IMR-90 (cell line): ENCODE measurements at regions not wholly inside any gene's neighbourhood (a gene's known extent, or its start where the extent isn't known, plus 50 kb on each side); places are given as distances from the start of the nearest gene placed in this dataset.

Experiments
- ATAC-seq: fragments of 200-7000 bp; cut with Tn5 transposase; 2 replicates; pipeline ENCODE4 v1.9.1; 2020; ENCODE audit warnings: low read depth, mild to moderate bottlenecking, moderate library complexity
- BruUV-seq: library from RNA; stranded (reverse); fragments of 400-500 nt; replicated peaks from 2 replicates; lab custom pipeline; 2021; lab: Mats Ljungman, UMichigan
- CTCF ChIA-PET: fragments of 300-600 bp; formaldehyde crosslinking; extraction: SDS; loops from one replicate; lab custom pipeline; 2021; ENCODE audit warnings: antibody characterized with exemption; lab: Yijun Ruan, JAX
- POLR2A ChIA-PET: fragments of 300-600 bp; sonication (Branson Sonifier 250); formaldehyde crosslinking; loops from one replicate; lab custom pipeline; 2022; ENCODE audit warnings: antibody characterized with exemption; ENCODE audit not compliant: unreplicated experiment; lab: Charles Lee
- DNase-seq: peaks from one replicate; pipeline ENCODE4 v3.0.0; 2013
- H2AFZ ChIP-seq: replicated peaks from 2 replicates; pipeline ENCODE3; 2013; ENCODE audit warnings: low read length, mild to moderate bottlenecking; ENCODE audit not compliant: poor library complexity
- H2AK5ac ChIP-seq: 2 replicates; pipeline ENCODE4 v1.6.1; 2013; ENCODE audit warnings: low read depth, low read length, inconsistent platforms
- H2AK9ac ChIP-seq: replicated peaks from 2 replicates; pipeline ENCODE3; 2013; ENCODE audit warnings: mild to moderate bottlenecking, low read depth, low read length, moderate library complexity; ENCODE audit not compliant: poor library complexity
- H2BK120ac ChIP-seq: 2 replicates; pipeline ENCODE4 v1.6.1; 2013; ENCODE audit warnings: low read depth, low read length, inconsistent platforms
- H2BK15ac ChIP-seq: 3 replicates; pipeline ENCODE4 v1.6.1; 2013; ENCODE audit warnings: low read depth, low read length, inconsistent platforms
- H2BK20ac ChIP-seq: 2 replicates; pipeline ENCODE4 v1.6.1; 2013; ENCODE audit warnings: low read depth, mild to moderate bottlenecking, inconsistent platforms, low read length, moderate library complexity
- H2BK5ac ChIP-seq: 2 replicates; pipeline ENCODE4 v1.6.1; 2013; ENCODE audit warnings: mild to moderate bottlenecking, low read depth, low read length, inconsistent platforms; ENCODE audit not compliant: poor library complexity, severe bottlenecking
- H3K14ac ChIP-seq: replicated peaks from 2 replicates; pipeline ENCODE4 v1.6.1; 2013; ENCODE audit warnings: low read depth, low read length, inconsistent platforms
- H3K18ac ChIP-seq: 2 replicates; pipeline ENCODE4 v1.6.1; 2013; ENCODE audit warnings: low read depth, low read length, control low read depth
- H3K23ac ChIP-seq: 2 replicates; pipeline ENCODE4 v1.6.1; 2013; ENCODE audit warnings: low read depth, low read length, inconsistent platforms
- H3K27ac ChIP-seq: 2 replicates; pipeline ENCODE4 v1.5.1; 2013; ENCODE audit warnings: mild to moderate bottlenecking, control low read depth, low read length; ENCODE audit not compliant: insufficient read depth
- H3K27me3 ChIP-seq: 2 replicates; pipeline ENCODE4 v1.6.1; 2013; ENCODE audit warnings: low read length; ENCODE audit not compliant: control insufficient read depth, insufficient read depth
- H3K36me3 ChIP-seq: 2 replicates; pipeline ENCODE4 v1.6.1; 2013; ENCODE audit warnings: low read length, mixed read lengths; ENCODE audit not compliant: control insufficient read depth, insufficient read depth
- H3K4ac ChIP-seq: 2 replicates; pipeline ENCODE4 v1.6.1; 2013; ENCODE audit warnings: low read depth, low read length, inconsistent platforms
- H3K4me1 ChIP-seq: 2 replicates; pipeline ENCODE4 v1.6.1; 2013; ENCODE audit warnings: low read length, mixed read lengths; ENCODE audit not compliant: control insufficient read depth, insufficient read depth
- H3K4me2 ChIP-seq: 2 replicates; pipeline ENCODE4 v1.6.1; 2013; ENCODE audit warnings: low read depth, mild to moderate bottlenecking, control low read depth, low read length, moderate library complexity
- H3K4me3 ChIP-seq: 2 replicates; pipeline ENCODE4 v1.5.1; 2013; ENCODE audit warnings: low read depth, mild to moderate bottlenecking, control low read depth, low read length, moderate library complexity; ENCODE audit not compliant: insufficient read depth
- H3K56ac ChIP-seq: 2 replicates; pipeline ENCODE4 v1.6.1; 2013; ENCODE audit warnings: low read length, inconsistent platforms; ENCODE audit not compliant: insufficient read depth; ENCODE audit errors: extremely low read depth
- H3K79me1 ChIP-seq, 2 experiments: 2 replicates each; pipeline ENCODE4 v1.6.1; 2013; ENCODE audit warnings: low read length in 2 of 2, inconsistent platforms in 1 of 2, low read depth in 1 of 2
- H3K9ac ChIP-seq: 2 replicates; pipeline ENCODE4 v1.6.1; 2013; ENCODE audit warnings: low read depth, low read length, control low read depth
- H3K9me1 ChIP-seq: 2 replicates; pipeline ENCODE4 v1.6.1; 2013; ENCODE audit warnings: low read length, inconsistent platforms; ENCODE audit not compliant: insufficient read depth
- H3K9me3 ChIP-seq: 2 replicates; pipeline ENCODE4 v1.6.1; 2013; ENCODE audit warnings: low read length; ENCODE audit not compliant: control insufficient read depth, insufficient read depth
- H4K20me1 ChIP-seq: 2 replicates; pipeline ENCODE4 v1.6.1; 2013; ENCODE audit warnings: low read length, inconsistent platforms; ENCODE audit not compliant: insufficient read depth
- H4K5ac ChIP-seq: 2 replicates; pipeline ENCODE4 v1.6.1; 2013; ENCODE audit warnings: mild to moderate bottlenecking, low read depth, low read length, control low read depth
- H4K8ac ChIP-seq, 2 experiments: 2 replicates each; pipeline ENCODE4 v1.6.1; 2013; ENCODE audit warnings: low read depth in 2 of 2, low read length in 2 of 2, control low read depth in 1 of 2, inconsistent platforms in 1 of 2
- H4K91ac ChIP-seq: 2 replicates; pipeline ENCODE4 v1.6.1; 2013; ENCODE audit warnings: low read depth, low read length, inconsistent platforms; ENCODE audit not compliant: insufficient read depth
- BHLHE40 ChIP-seq: fragments of 150-350 bp; IDR thresholded peaks from 2 replicates; pipeline ENCODE4 v1.6.1; 2016; ENCODE audit warnings: mild to moderate bottlenecking, low read depth, low read length
- CEBPB ChIP-seq: IDR thresholded peaks from 2 replicates; pipeline ENCODE4 v1.6.1; 2012; ENCODE audit warnings: low read depth, low read length, improper control_type of control experiment
- CHD1 ChIP-seq: IDR thresholded peaks from 2 replicates; pipeline ENCODE4 v1.6.1; 2012; ENCODE audit warnings: low read depth, low read length, improper control_type of control experiment
- CTCF ChIP-seq: conservative IDR thresholded peaks from 2 replicates; pipeline ENCODE4 v1.5.1; 2012; ENCODE audit warnings: mild to moderate bottlenecking, low read depth, low read length, improper control_type of control experiment
- FOS ChIP-seq: fragments of 150-350 bp; IDR thresholded peaks from 2 replicates; pipeline ENCODE4 v1.6.1; 2016; ENCODE audit warnings: low read depth, low read length
- MAZ ChIP-seq: IDR thresholded peaks from 2 replicates; pipeline ENCODE4 v1.6.1; 2012; ENCODE audit warnings: low read depth, mild to moderate bottlenecking, low read length, improper control_type of control experiment, moderate library complexity, borderline replicate concordance
- POLR2A ChIP-seq: IDR thresholded peaks from 2 replicates; pipeline ENCODE4 v1.6.1; 2012; ENCODE audit warnings: mild to moderate bottlenecking, low read depth, low read length
- RAD21 ChIP-seq: IDR thresholded peaks from 2 replicates; pipeline ENCODE4 v1.6.1; 2012; ENCODE audit warnings: low read length, improper control_type of control experiment
- RCOR1 ChIP-seq: IDR thresholded peaks from 2 replicates; pipeline ENCODE4 v1.6.1; 2012; ENCODE audit warnings: mild to moderate bottlenecking, low read length, improper control_type of control experiment; ENCODE audit not compliant: insufficient replicate concordance
- USF2 ChIP-seq: fragments of 150-350 bp; IDR thresholded peaks from 2 replicates; pipeline ENCODE4 v1.6.1; 2017; ENCODE audit warnings: mild to moderate bottlenecking, antibody characterized with exemption, low read length, low read depth
- WGBS, 2 experiments: methylation state at CpG; one replicate each; pipeline versions ENCODE4 v1.1.5 to v1.1.7; 2013; ENCODE audit warnings: missing lambda C conversion rate in 2 of 2; ENCODE audit not compliant: insufficient read length in 1 of 2; ENCODE audit errors: extremely low coverage in 2 of 2; 5-methylcytosine and 5-hydroxymethylcytosine counted together
- dilution Hi-C: fragments of 300-500 bp; cut with HindIII; formaldehyde crosslinking; loops from one replicate; pipeline ENCODE4 v1.14.3; 2018; ENCODE audit warnings: low sequenced_read_pairs; ENCODE audit not compliant: unreplicated experiment
- in situ Hi-C: fragments of 300-500 bp; cut with MboI; formaldehyde crosslinking; loops from 3 replicates; pipeline ENCODE4 v1.14.3; 2019; ENCODE audit warnings: low sequenced_read_pairs, inconsistent platforms, mixed read lengths
- intact Hi-C: fragments of 100-400 bp; cut with micrococcal nuclease; formaldehyde crosslinking; loops from 2 replicates; pipeline ENCODE4 v1.10.0; 2022

- in situ Hi-C loops (no loop called here), dilution Hi-C loops (no loop called here), intact Hi-C loops (no loop called here)
- H2AK5ac ChIP-seq = no peak overlapping the region
- no peaks in the 10 kb centered on the region for H3K9me1 ChIP-seq
- WGBS, 2 experiments = 100% methylated on average over 3 of the region's 5 CpGs; no CpG with 5 or more reads in 1 of the 2 experiments
- no peak overlapping the region for H2BK120ac ChIP-seq
- BruUV-seq = no TSS peak
- no peak for DNase-seq
- no peak overlapping the region for H3K27ac ChIP-seq
- H2AK9ac ChIP-seq = no peak overlapping the region
- no peak overlapping the region for H3K4me3 ChIP-seq
- H4K5ac ChIP-seq = no peak overlapping the region
- H2BK5ac ChIP-seq = no peak overlapping the region
- no peaks in the 10 kb centered on the region for H3K27me3 ChIP-seq
- no peak overlapping the region for H3K56ac ChIP-seq
- no peak overlapping the region for H3K4ac ChIP-seq
- H3K79me1 ChIP-seq = no peaks in the 10 kb centered on the region
- no peaks in the 10 kb centered on the region for H4K20me1 ChIP-seq
- ATAC-seq = no peak
- no peak overlapping the region for H4K91ac ChIP-seq
- ChIA-PET POLR2A (interaction anchor here (0.8 kb wide), 1 partner anchor 19 kb away, joined by 7 read pairs; no protein-coding TSS in a partner anchor), CTCF (no interaction called here)
- no peak overlapping the region for H2BK20ac ChIP-seq
- no peak overlapping the region for H3K14ac ChIP-seq
- no peak overlapping the region for H3K23ac ChIP-seq
- no peak overlapping the region for H4K8ac ChIP-seq
- no peaks in the 10 kb centered on the region for H3K4me1 ChIP-seq
- no peak overlapping the region for H2BK15ac ChIP-seq
- H3K18ac ChIP-seq = no peak overlapping the region
- H3K9ac ChIP-seq = no peak overlapping the region
- no peak overlapping the region for H3K4me2 ChIP-seq
- TF ChIP-seq BHLHE40 (no peak), POLR2A (no peak), RCOR1 (no peak), CTCF (no peak), USF2 (no peak), CHD1 (no peak), MAZ (no peak), CEBPB (no peak), RAD21 (no peak), FOS (no peak)
- no peaks in the 10 kb centered on the region for H3K9me3 ChIP-seq
- H2AFZ ChIP-seq = no peak overlapping the region
- H3K36me3 ChIP-seq = no peaks in the 10 kb centered on the region
Observed at GRCh38 chr3:104672331-104672730, 694.4 kb upstream of the ALCAM start.
